ENCODE measurements at regions not wholly inside any gene's neighbourhood (a gene's known extent, or its start where the extent isn't known, plus 50 kb on each side); places are given as distances from the start of the nearest gene placed in this dataset.
"Not testable (repeated sequence)": the region's sequence is repeated elsewhere in the genome, so short reads cannot be mapped to it uniquely, and the experiment has no call there.

GRCh38 chr4:66564901-66565651 lies 894.8 kb upstream of the EPHA5 start:
- CTCF ChIA-PET, result no interaction called here
- Mint-ChIP-seq H3K4me1 (no peaks in the 10 kb centered on the region), H3K4me3 (no peak overlapping the region), H3K27me3 (no peaks in the 10 kb centered on the region), H3K36me3 (no peaks in the 10 kb centered on the region), H3K27ac (no peak overlapping the region), H3K9me3 (ENCODE audit: low read depth) (peaks cover 4% of the 10 kb centered on the region)
- ATAC-seq (no peak), DNase-seq (no peak)

GRCh38 chr4:66562276-66562806 lies 892.1 kb upstream of the EPHA5 start:
- H3K27me3 Mint-ChIP-seq, result no peaks in the 10 kb centered on the region
- peaks cover 8% of the 10 kb centered on the region for H3K9me3 Mint-ChIP-seq (ENCODE audit: low read depth)
- H3K4me3 Mint-ChIP-seq, result no peak overlapping the region
- no peak for ATAC-seq
- DNase-seq, result no peak
- H3K4me1 Mint-ChIP-seq, result no peaks in the 10 kb centered on the region
- no peaks in the 10 kb centered on the region for H3K36me3 Mint-ChIP-seq
- CTCF ChIA-PET, result no interaction called here
- H3K27ac Mint-ChIP-seq, result no peak overlapping the region

DNA sequence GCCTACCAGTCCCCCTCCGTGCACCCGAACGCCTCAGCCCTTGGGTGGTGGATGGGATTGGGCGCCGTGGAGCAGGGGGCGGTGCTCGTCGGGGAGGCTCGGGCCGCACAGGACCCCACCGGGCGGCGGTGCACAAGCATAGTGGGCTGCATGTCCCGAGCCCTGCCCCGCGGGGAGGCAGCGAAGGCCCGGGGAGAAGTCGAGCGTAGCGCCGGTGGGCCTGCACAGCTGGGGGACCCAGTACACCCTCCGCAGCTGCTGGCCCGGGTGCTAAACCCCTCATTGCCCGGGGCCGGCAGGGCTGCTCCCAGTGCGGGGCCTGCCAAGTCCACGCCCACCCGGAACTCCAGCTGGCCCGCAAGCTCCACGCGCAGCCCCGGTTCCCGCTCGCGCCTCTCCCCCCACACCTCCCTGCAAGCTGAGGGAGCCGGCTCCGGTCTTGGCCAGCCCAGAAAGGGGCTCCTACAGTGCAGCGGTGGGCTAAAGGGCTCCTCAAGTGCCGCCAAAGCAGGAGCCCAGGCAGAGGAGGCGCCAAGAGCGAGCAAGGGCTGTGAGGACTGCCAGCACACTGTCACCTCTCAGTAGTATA lies 891.3 kb upstream of the EPHA5 start:
- H3K27me3 Mint-ChIP-seq; CTCF ChIA-PET; H3K4me3 Mint-ChIP-seq; ATAC-seq; DNase-seq; H3K4me1 Mint-ChIP-seq; H3K9me3 Mint-ChIP-seq (ENCODE audit: low read depth); H3K36me3 Mint-ChIP-seq; H3K27ac Mint-ChIP-seq: not testable (repeated sequence)

- CTCF ChIA-PET, result no interaction called here
- no peak for ATAC-seq
- no peak for DNase-seq
- peaks cover 8% of the 10 kb centered on the region for H3K9me3 Mint-ChIP-seq (ENCODE audit: low read depth)
- no peaks in the 10 kb centered on the region for H3K27me3 Mint-ChIP-seq
- no peaks in the 10 kb centered on the region for H3K4me1 Mint-ChIP-seq
- no peak overlapping the region for H3K27ac Mint-ChIP-seq
- no peaks in the 10 kb centered on the region for H3K36me3 Mint-ChIP-seq
- no peak overlapping the region for H3K4me3 Mint-ChIP-seq
Observed at GRCh38 chr4:66558651-66559050, 888.4 kb upstream of the EPHA5 start.

- DNase-seq, result no peak
- H3K27ac Mint-ChIP-seq, result no peak overlapping the region
- ATAC-seq, result no peak
Observed at GRCh38 chr4:66556651-66557278, 886.5 kb upstream of the EPHA5 start.

DNA sequence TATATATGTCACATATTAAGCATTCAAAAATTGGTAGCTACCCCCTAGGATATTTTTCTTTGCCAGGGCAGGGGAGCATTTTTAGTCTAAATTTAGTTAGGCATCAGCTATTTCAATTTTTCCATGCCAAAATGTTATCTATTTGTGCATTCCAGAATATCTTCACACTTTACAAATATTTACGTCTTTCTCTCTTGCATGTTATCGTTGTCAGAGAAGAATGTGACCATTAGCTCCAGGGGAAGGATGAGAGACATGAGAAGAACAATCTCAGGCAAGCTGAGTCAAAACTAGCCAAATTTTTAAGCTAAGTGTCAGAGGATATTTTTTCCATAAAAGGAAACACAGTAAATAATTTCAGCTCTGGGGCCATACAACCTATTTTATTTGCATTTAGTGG lies 885.0 kb upstream of the EPHA5 start:
- no peak overlapping the region for H3K4me3 Mint-ChIP-seq
- DNase-seq (no peak), ATAC-seq (no peak)
- H3K36me3 Mint-ChIP-seq, result no peaks in the 10 kb centered on the region
- CTCF ChIA-PET, result no interaction called here
- H3K27me3 Mint-ChIP-seq, result no peaks in the 10 kb centered on the region
- H3K27ac Mint-ChIP-seq, result no peak overlapping the region
- H3K4me1 Mint-ChIP-seq, result no peaks in the 10 kb centered on the region
- peaks cover 6% of the 10 kb centered on the region for H3K9me3 Mint-ChIP-seq (ENCODE audit: low read depth)

More at GRCh38 chr4:66556651-66557278, 886.5 kb upstream of the EPHA5 start:
- CTCF ChIA-PET, result no interaction called here
- Mint-ChIP-seq H3K27me3 (no peaks in the 10 kb centered on the region), H3K9me3 (ENCODE audit: low read depth) (peaks cover 6% of the 10 kb centered on the region), H3K4me1 (no peaks in the 10 kb centered on the region), H3K4me3 (no peak overlapping the region), H3K36me3 (no peaks in the 10 kb centered on the region)

DNA sequence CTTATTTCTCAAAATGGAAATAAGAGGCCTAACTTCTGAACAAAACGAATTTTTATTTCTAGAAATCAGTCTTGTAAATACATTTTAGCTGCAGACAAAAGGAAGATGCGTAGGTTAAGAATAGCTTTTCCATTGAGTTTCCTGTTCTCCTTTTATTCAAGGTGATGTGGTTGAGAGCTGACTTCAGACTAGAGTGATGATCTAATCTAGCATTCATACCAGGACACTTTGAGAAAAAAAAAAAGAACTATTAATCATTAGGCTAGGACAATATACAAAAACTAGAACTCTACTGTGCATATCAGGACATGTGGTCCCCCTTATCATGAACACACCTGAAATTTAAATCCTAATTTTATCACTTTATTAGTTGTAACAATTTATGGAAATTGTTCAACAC lies 884.5 kb upstream of the EPHA5 start:
- Mint-ChIP-seq H3K27me3 (no peaks in the 10 kb centered on the region), H3K36me3 (no peaks in the 10 kb centered on the region), H3K9me3 (ENCODE audit: low read depth) (peaks cover 6% of the 10 kb centered on the region), H3K4me1 (no peaks in the 10 kb centered on the region), H3K4me3 (no peak overlapping the region), H3K27ac (no peak overlapping the region)
- ATAC-seq (no peak), DNase-seq (no peak)
- CTCF ChIA-PET, result no interaction called here

- H3K4me3 Mint-ChIP-seq; H3K9me3 Mint-ChIP-seq (ENCODE audit: low read depth); CTCF ChIA-PET; H3K27me3 Mint-ChIP-seq; ATAC-seq; H3K4me1 Mint-ChIP-seq; H3K27ac Mint-ChIP-seq; H3K36me3 Mint-ChIP-seq; DNase-seq: not testable (repeated sequence)
Observed at GRCh38 chr4:66545301-66545700, 875.0 kb upstream of the EPHA5 start.

GRCh38 chr4:66544281-66544680 lies 874.0 kb upstream of the EPHA5 start:
- ATAC-seq (no peak), DNase-seq (no peak)
- Mint-ChIP-seq H3K27me3 (no peaks in the 10 kb centered on the region), H3K36me3 (no peaks in the 10 kb centered on the region), H3K27ac (no peak overlapping the region), H3K9me3 (ENCODE audit: low read depth) (peaks cover 9% of the 10 kb centered on the region), H3K4me1 (no peaks in the 10 kb centered on the region), H3K4me3 (no peak overlapping the region)
- CTCF ChIA-PET, result no interaction called here

GRCh38 chr4:66539745-66540144 lies 869.5 kb upstream of the EPHA5 start:
- Mint-ChIP-seq H3K4me1 (no peaks in the 10 kb centered on the region), H3K9me3 (ENCODE audit: low read depth) (peaks cover 9% of the 10 kb centered on the region), H3K27ac (no peak overlapping the region), H3K36me3 (no peaks in the 10 kb centered on the region), H3K4me3 (no peak overlapping the region), H3K27me3 (no peaks in the 10 kb centered on the region)
- ATAC-seq, result no peak
- CTCF ChIA-PET, result no interaction called here
- DNase-seq, result no peak

DNA sequence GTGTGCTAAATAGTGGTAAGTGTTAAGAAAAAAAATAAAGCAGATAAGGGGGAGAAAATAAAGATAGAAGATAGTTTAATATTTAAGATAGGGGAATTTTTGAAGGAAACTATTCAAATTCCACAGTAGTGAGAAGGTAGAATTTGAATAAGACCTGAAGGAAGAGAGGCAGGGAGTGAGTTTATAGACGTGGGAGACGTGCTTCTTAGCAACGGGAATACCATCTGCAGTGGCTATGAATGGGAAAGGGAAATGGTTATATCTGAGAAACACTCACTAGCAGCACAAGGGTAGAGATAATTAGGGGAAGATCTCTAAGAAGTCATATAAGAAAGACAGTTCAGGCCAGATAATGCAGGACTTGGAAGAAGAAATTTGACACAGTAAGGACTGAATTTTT lies 854.5 kb upstream of the EPHA5 start:
- peaks cover 10% of the 10 kb centered on the region for H3K9me3 Mint-ChIP-seq (ENCODE audit: low read depth)
- ATAC-seq (no peak), DNase-seq (no peak)
- no peaks in the 10 kb centered on the region for H3K36me3 Mint-ChIP-seq
- no peaks in the 10 kb centered on the region for H3K4me1 Mint-ChIP-seq
- CTCF ChIA-PET, result no interaction called here
- no peaks in the 10 kb centered on the region for H3K27me3 Mint-ChIP-seq
- H3K27ac Mint-ChIP-seq, result no peak overlapping the region
- H3K4me3 Mint-ChIP-seq, result no peak overlapping the region

DNA sequence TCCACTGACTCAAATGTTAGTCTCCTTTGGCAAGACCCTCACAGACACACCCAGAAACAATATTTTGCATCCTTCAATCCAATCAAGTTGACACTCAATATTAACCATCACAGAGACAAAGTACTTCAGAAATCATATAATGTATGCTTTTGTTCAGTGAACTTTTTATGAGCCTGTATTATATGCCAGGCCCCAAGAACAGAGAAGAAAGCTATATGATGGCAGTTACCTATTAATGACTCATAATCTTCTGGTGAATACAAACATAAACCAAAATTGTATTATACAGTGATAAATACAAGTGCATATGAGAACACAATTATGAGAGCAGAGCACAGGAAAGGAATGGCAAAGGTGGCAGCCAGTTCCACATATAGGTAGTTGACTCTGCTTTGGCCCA lies 852.0 kb upstream of the EPHA5 start:
- no peak for DNase-seq
- CTCF ChIA-PET, result no interaction called here
- ATAC-seq, result no peak
- H3K4me3 Mint-ChIP-seq, result no peak overlapping the region
- H3K36me3 Mint-ChIP-seq, result no peaks in the 10 kb centered on the region
- H3K4me1 Mint-ChIP-seq, result no peaks in the 10 kb centered on the region
- no peak overlapping the region for H3K27ac Mint-ChIP-seq
- H3K9me3 Mint-ChIP-seq (ENCODE audit: low read depth), result peaks cover 2% of the 10 kb centered on the region
- H3K27me3 Mint-ChIP-seq, result no peaks in the 10 kb centered on the region

DNA sequence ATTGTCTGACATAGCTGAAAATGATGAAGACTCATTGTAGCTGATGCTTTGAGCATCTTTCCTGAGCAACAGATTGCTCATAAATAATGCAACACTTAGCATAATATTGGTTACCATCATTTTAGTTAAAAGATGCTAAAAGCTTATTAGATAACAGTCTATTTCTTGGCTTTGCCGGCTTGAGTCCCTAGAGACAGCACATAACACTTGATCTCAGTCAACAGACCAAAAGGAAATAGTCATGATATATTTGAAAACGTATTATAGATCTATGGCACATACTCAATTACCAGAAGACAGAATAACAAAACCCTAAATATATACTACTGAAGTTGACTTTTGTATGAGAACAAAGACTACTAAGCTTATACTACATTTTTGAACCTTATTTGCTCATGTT lies 846.7 kb upstream of the EPHA5 start:
- no peak for ATAC-seq
- DNase-seq, result no peak
- H3K4me1 Mint-ChIP-seq, result no peaks in the 10 kb centered on the region
- no peaks in the 10 kb centered on the region for H3K9me3 Mint-ChIP-seq (ENCODE audit: low read depth)
- CTCF ChIA-PET, result no interaction called here
- H3K27ac Mint-ChIP-seq, result no peak overlapping the region
- H3K27me3 Mint-ChIP-seq, result no peaks in the 10 kb centered on the region
- no peaks in the 10 kb centered on the region for H3K36me3 Mint-ChIP-seq
- no peak overlapping the region for H3K4me3 Mint-ChIP-seq

GRCh38 chr4:66506985-66507384 lies 836.7 kb upstream of the EPHA5 start:
- Mint-ChIP-seq H3K4me1 (no peaks in the 10 kb centered on the region), H3K27me3 (no peaks in the 10 kb centered on the region), H3K4me3 (no peak overlapping the region), H3K36me3 (no peaks in the 10 kb centered on the region), H3K9me3 (ENCODE audit: low read depth) (peaks cover 6% of the 10 kb centered on the region), H3K27ac (no peak overlapping the region)
- DNase-seq (no peak), ATAC-seq (no peak)
- CTCF ChIA-PET, result no interaction called here

Data from activated CD8-positive, alpha-beta memory T cell treated with anti-CD3 and anti-CD28 coated beads, Interleukin-2, amount 10 ng/mL, durations not matched to agents 7 days and 5 days (primary cell).